GM18502 (cell line): ENCODE measurements at regions not wholly inside any gene's neighbourhood (a gene's known extent, or its start where the extent isn't known, plus 50 kb on each side); places are given as distances from the start of the nearest gene placed in this dataset.

Experiments used
- ATAC-seq: cut with Tn5 transposase; IDR thresholded peaks from one replicate; pipeline ENCODE4 v1.9.1; 2021; ENCODE audit warnings: mild to moderate bottlenecking; ENCODE audit not compliant: unreplicated experiment, poor library complexity

DNA sequence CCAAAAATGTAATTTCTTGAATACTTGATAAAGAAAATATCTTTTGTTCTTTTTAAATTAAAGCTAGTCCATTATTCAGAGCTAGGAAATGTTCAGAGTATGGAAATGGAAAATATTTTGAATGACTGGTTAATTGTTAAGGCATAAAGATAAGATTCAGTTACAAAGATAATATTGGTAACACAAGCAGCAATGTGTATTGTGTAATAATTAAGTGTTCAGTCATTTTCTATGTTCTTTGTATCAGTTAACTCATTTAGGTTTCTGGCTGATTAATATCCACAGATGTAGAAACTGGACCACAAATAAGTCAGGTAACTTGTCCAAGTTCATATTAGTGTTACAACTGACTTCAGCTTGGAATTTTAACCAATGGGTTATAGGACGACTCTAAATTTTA lies 442.2 kb upstream of the MANEA start:
- no peak for ATAC-seq

DNA sequence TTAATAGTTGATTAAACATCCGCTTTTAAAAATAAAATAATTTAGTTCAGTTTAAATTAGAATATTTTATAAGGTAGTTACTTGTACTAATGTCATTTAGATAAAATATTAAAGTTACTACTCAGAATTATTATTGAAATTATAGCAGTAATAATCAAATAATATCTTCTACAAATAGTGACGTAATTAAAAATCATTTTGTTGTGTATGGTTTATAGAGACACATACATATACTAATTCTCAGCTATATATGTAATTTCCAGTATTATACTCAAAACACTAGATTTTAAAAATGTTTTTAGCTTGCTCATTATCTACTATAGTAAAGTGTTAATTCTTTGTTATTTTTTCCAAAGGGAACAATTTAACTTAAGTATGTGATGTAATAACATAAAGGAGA lies 435.2 kb upstream of the MANEA start:
- ATAC-seq: no peak

GRCh38 chr6:95142661-95143335 lies 434.5 kb upstream of the MANEA start:
- ATAC-seq: no peak

DNA sequence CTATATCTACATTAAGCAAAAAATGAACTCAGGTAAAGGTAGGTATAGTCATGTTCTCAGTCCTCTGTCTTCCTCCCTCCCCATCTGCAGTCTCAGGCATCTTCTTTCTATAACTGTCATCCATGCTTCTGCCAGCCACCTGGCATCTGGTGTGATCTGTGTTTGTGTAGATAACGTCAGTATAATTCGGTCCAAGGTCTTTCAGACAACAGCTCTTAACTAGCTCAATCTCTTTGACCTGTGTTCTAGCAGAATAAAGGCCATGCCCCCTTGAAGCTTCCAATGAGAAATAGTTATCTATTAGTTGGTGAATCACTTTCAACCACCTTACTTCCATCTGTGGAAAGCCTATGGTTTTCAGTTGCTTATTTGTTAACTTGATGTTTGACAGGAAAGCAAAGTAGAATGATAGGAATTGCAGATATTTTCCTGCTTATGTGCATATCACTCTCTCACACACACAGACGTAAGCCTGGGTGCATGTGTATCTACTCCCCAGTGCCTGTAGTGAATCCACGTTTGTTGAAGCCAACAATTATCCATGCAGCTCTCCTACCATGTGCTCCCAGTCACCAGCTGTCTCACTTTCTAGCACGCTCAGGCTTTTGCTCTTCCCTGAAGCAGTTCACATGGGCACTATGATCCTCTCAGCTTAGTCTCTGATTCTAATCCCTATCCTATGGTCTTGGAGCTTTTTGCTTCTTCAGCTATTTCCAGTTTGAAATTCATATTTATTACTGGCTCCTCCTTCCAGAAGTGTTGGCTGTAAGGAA lies 433.7 kb upstream of the MANEA start:
- no peak for ATAC-seq

- ATAC-seq: no peak
Observed at GRCh38 chr6:95145457-95145856, 431.9 kb upstream of the MANEA start.

DNA sequence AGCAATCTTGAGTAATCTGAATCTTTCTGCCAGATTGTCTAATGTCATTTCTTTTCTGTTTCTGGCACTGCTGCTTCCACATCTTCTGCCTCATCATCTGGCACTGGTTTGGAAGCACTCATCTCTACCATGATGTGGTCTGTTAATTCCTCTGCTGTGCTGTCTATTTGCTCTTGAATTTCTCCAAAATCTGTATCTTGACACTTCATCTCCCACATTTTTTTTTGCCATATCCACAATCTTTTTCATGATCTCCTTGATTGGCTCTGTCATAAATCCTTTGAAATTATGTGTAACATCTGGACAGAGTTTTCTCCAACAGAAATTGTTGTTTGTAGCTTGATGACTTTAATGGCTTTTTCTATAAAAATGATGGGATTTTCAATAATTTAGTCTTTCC lies 417.8 kb upstream of the MANEA start:
- ATAC-seq: no peak

- no peak for ATAC-seq
Observed at GRCh38 chr6:95169775-95170174, 407.6 kb upstream of the MANEA start.

GRCh38 chr6:95175927-95176675 lies 401.2 kb upstream of the MANEA start:
- ATAC-seq: no peak

- no peak for ATAC-seq
Observed at GRCh38 chr6:95185874-95186273, 391.5 kb upstream of the MANEA start.

- no peak for ATAC-seq
Observed at GRCh38 chr6:95186710-95187109, 390.6 kb upstream of the MANEA start.

- ATAC-seq: no peak
Observed at GRCh38 chr6:95197590-95197989, 379.7 kb upstream of the MANEA start.

GRCh38 chr6:95203153-95203754 lies 374.1 kb upstream of the MANEA start:
- ATAC-seq: peak; percentile 96

- no peak for ATAC-seq
Observed at GRCh38 chr6:95204178-95204577, 373.2 kb upstream of the MANEA start.

GRCh38 chr6:95208621-95209020 lies 368.7 kb upstream of the MANEA start:
- ATAC-seq: no peak

- ATAC-seq: no peak
Observed at GRCh38 chr6:95209074-95209473, 368.3 kb upstream of the MANEA start.

DNA sequence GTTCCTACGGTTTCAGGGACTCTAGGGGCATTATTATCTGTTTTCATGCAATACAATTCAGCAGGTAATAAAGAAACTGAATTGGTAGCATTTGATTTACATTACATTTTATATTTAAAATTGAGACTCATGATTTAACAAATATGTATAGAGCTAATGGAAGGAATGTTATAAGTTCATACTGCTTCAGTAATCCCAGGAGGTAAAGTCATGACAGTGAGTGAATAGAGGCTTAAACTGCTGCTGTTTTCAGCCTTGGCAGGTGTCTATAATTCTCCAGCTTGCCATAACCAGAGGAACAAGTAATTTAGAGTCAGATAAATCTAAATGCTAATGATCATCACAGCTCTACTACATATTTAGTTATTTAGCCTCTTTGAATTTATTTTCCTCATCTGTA lies 360.8 kb upstream of the MANEA start:
- ATAC-seq: no peak

DNA sequence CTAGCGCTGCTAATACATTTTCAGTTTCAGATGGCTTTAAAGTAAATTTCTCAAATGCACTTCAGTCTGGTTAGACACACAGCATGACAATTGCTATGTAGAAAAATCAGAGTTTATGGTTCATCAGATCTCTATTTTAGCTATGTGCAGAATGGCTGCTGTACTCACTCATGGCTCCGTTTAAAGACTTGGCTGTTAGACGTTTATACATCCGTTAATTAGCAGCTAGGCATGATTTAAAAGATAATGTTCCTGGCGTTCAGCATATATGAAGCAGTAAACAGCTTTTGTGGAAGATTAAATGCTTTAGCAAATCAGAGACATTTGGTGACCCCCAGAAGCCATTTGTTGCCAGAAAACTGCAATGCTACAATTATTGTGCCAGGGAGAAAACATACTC lies 350.0 kb upstream of the MANEA start:
- ATAC-seq: no peak

- no peak for ATAC-seq
Observed at GRCh38 chr6:95228636-95229035, 348.7 kb upstream of the MANEA start.

- ATAC-seq: no peak
Observed at GRCh38 chr6:95230071-95230740, 347.1 kb upstream of the MANEA start.

- ATAC-seq: no peak
Observed at GRCh38 chr6:95231416-95231815, 345.9 kb upstream of the MANEA start.
